IMR-90 (cell line): ENCODE measurements at regions not wholly inside any gene's neighbourhood (a gene's known extent, or its start where the extent isn't known, plus 50 kb on each side); places are given as distances from the start of the nearest gene placed in this dataset.

ENCODE experiments used
- ATAC-seq: fragments of 200-7000 bp; cut with Tn5 transposase; 2 replicates; pipeline ENCODE4 v1.9.1; 2020; ENCODE audit warnings: low read depth, mild to moderate bottlenecking, moderate library complexity
- BruUV-seq: library from RNA; stranded (reverse); fragments of 400-500 nt; replicated peaks from 2 replicates; lab custom pipeline; 2021; lab: Mats Ljungman, UMichigan
- CTCF ChIA-PET: fragments of 300-600 bp; formaldehyde crosslinking; extraction: SDS; loops from one replicate; lab custom pipeline; 2021; ENCODE audit warnings: antibody characterized with exemption; lab: Yijun Ruan, JAX
- POLR2A ChIA-PET: fragments of 300-600 bp; sonication (Branson Sonifier 250); formaldehyde crosslinking; loops from one replicate; lab custom pipeline; 2022; ENCODE audit warnings: antibody characterized with exemption; ENCODE audit not compliant: unreplicated experiment; lab: Charles Lee
- DNase-seq: peaks from one replicate; pipeline ENCODE4 v3.0.0; 2013
- H2AFZ ChIP-seq: replicated peaks from 2 replicates; pipeline ENCODE3; 2013; ENCODE audit warnings: low read length, mild to moderate bottlenecking; ENCODE audit not compliant: poor library complexity
- H2AK5ac ChIP-seq: 2 replicates; pipeline ENCODE4 v1.6.1; 2013; ENCODE audit warnings: low read depth, low read length, inconsistent platforms
- H2AK9ac ChIP-seq: replicated peaks from 2 replicates; pipeline ENCODE3; 2013; ENCODE audit warnings: mild to moderate bottlenecking, low read depth, low read length, moderate library complexity; ENCODE audit not compliant: poor library complexity
- H2BK120ac ChIP-seq: 2 replicates; pipeline ENCODE4 v1.6.1; 2013; ENCODE audit warnings: low read depth, low read length, inconsistent platforms
- H2BK15ac ChIP-seq: 3 replicates; pipeline ENCODE4 v1.6.1; 2013; ENCODE audit warnings: low read depth, low read length, inconsistent platforms
- H2BK20ac ChIP-seq: 2 replicates; pipeline ENCODE4 v1.6.1; 2013; ENCODE audit warnings: low read depth, mild to moderate bottlenecking, inconsistent platforms, low read length, moderate library complexity
- H2BK5ac ChIP-seq: 2 replicates; pipeline ENCODE4 v1.6.1; 2013; ENCODE audit warnings: mild to moderate bottlenecking, low read depth, low read length, inconsistent platforms; ENCODE audit not compliant: poor library complexity, severe bottlenecking
- H3K14ac ChIP-seq: replicated peaks from 2 replicates; pipeline ENCODE4 v1.6.1; 2013; ENCODE audit warnings: low read depth, low read length, inconsistent platforms
- H3K18ac ChIP-seq: 2 replicates; pipeline ENCODE4 v1.6.1; 2013; ENCODE audit warnings: low read depth, low read length, control low read depth
- H3K23ac ChIP-seq: 2 replicates; pipeline ENCODE4 v1.6.1; 2013; ENCODE audit warnings: low read depth, low read length, inconsistent platforms
- H3K27ac ChIP-seq: 2 replicates; pipeline ENCODE4 v1.5.1; 2013; ENCODE audit warnings: mild to moderate bottlenecking, control low read depth, low read length; ENCODE audit not compliant: insufficient read depth
- H3K27me3 ChIP-seq: 2 replicates; pipeline ENCODE4 v1.6.1; 2013; ENCODE audit warnings: low read length; ENCODE audit not compliant: control insufficient read depth, insufficient read depth
- H3K36me3 ChIP-seq: 2 replicates; pipeline ENCODE4 v1.6.1; 2013; ENCODE audit warnings: low read length, mixed read lengths; ENCODE audit not compliant: control insufficient read depth, insufficient read depth
- H3K4ac ChIP-seq: 2 replicates; pipeline ENCODE4 v1.6.1; 2013; ENCODE audit warnings: low read depth, low read length, inconsistent platforms
- H3K4me1 ChIP-seq: 2 replicates; pipeline ENCODE4 v1.6.1; 2013; ENCODE audit warnings: low read length, mixed read lengths; ENCODE audit not compliant: control insufficient read depth, insufficient read depth
- H3K4me2 ChIP-seq: 2 replicates; pipeline ENCODE4 v1.6.1; 2013; ENCODE audit warnings: low read depth, mild to moderate bottlenecking, control low read depth, low read length, moderate library complexity
- H3K4me3 ChIP-seq: 2 replicates; pipeline ENCODE4 v1.5.1; 2013; ENCODE audit warnings: low read depth, mild to moderate bottlenecking, control low read depth, low read length, moderate library complexity; ENCODE audit not compliant: insufficient read depth
- H3K56ac ChIP-seq: 2 replicates; pipeline ENCODE4 v1.6.1; 2013; ENCODE audit warnings: low read length, inconsistent platforms; ENCODE audit not compliant: insufficient read depth; ENCODE audit errors: extremely low read depth
- H3K79me1 ChIP-seq, 2 experiments: 2 replicates each; pipeline ENCODE4 v1.6.1; 2013; ENCODE audit warnings: low read length in 2 of 2, inconsistent platforms in 1 of 2, low read depth in 1 of 2
- H3K9ac ChIP-seq: 2 replicates; pipeline ENCODE4 v1.6.1; 2013; ENCODE audit warnings: low read depth, low read length, control low read depth
- H3K9me1 ChIP-seq: 2 replicates; pipeline ENCODE4 v1.6.1; 2013; ENCODE audit warnings: low read length, inconsistent platforms; ENCODE audit not compliant: insufficient read depth
- H3K9me3 ChIP-seq: 2 replicates; pipeline ENCODE4 v1.6.1; 2013; ENCODE audit warnings: low read length; ENCODE audit not compliant: control insufficient read depth, insufficient read depth
- H4K20me1 ChIP-seq: 2 replicates; pipeline ENCODE4 v1.6.1; 2013; ENCODE audit warnings: low read length, inconsistent platforms; ENCODE audit not compliant: insufficient read depth
- H4K5ac ChIP-seq: 2 replicates; pipeline ENCODE4 v1.6.1; 2013; ENCODE audit warnings: mild to moderate bottlenecking, low read depth, low read length, control low read depth
- H4K8ac ChIP-seq, 2 experiments: 2 replicates each; pipeline ENCODE4 v1.6.1; 2013; ENCODE audit warnings: low read depth in 2 of 2, low read length in 2 of 2, control low read depth in 1 of 2, inconsistent platforms in 1 of 2
- H4K91ac ChIP-seq: 2 replicates; pipeline ENCODE4 v1.6.1; 2013; ENCODE audit warnings: low read depth, low read length, inconsistent platforms; ENCODE audit not compliant: insufficient read depth
- BHLHE40 ChIP-seq: fragments of 150-350 bp; IDR thresholded peaks from 2 replicates; pipeline ENCODE4 v1.6.1; 2016; ENCODE audit warnings: mild to moderate bottlenecking, low read depth, low read length
- CEBPB ChIP-seq: IDR thresholded peaks from 2 replicates; pipeline ENCODE4 v1.6.1; 2012; ENCODE audit warnings: low read depth, low read length, improper control_type of control experiment
- CHD1 ChIP-seq: IDR thresholded peaks from 2 replicates; pipeline ENCODE4 v1.6.1; 2012; ENCODE audit warnings: low read depth, low read length, improper control_type of control experiment
- FOS ChIP-seq: fragments of 150-350 bp; IDR thresholded peaks from 2 replicates; pipeline ENCODE4 v1.6.1; 2016; ENCODE audit warnings: low read depth, low read length
- MAFK ChIP-seq: IDR thresholded peaks from 2 replicates; pipeline ENCODE4 v1.6.1; 2012; ENCODE audit warnings: low read depth, low read length, improper control_type of control experiment
- MAZ ChIP-seq: IDR thresholded peaks from 2 replicates; pipeline ENCODE4 v1.6.1; 2012; ENCODE audit warnings: low read depth, mild to moderate bottlenecking, low read length, improper control_type of control experiment, moderate library complexity, borderline replicate concordance
- MXI1 ChIP-seq: IDR thresholded peaks from 2 replicates; pipeline ENCODE4 v1.6.1; 2012; ENCODE audit warnings: low read depth, mild to moderate bottlenecking, low read length, moderate library complexity, borderline replicate concordance
- NFE2L2 ChIP-seq: fragments of 150-350 bp; IDR thresholded peaks from 2 replicates; pipeline ENCODE4 v1.6.1; 2016; ENCODE audit warnings: low read depth, mild to moderate bottlenecking, low read length
- POLR2A ChIP-seq: IDR thresholded peaks from 2 replicates; pipeline ENCODE4 v1.6.1; 2012; ENCODE audit warnings: mild to moderate bottlenecking, low read depth, low read length
- RAD21 ChIP-seq: IDR thresholded peaks from 2 replicates; pipeline ENCODE4 v1.6.1; 2012; ENCODE audit warnings: low read length, improper control_type of control experiment
- RCOR1 ChIP-seq: IDR thresholded peaks from 2 replicates; pipeline ENCODE4 v1.6.1; 2012; ENCODE audit warnings: mild to moderate bottlenecking, low read length, improper control_type of control experiment; ENCODE audit not compliant: insufficient replicate concordance
- RFX5 ChIP-seq: IDR thresholded peaks from 2 replicates; pipeline ENCODE4 v1.8.0; 2012; ENCODE audit warnings: low read depth, mild to moderate bottlenecking, low read length, moderate library complexity
- SMC3 ChIP-seq: fragments of 150-350 bp; IDR thresholded peaks from 2 replicates; pipeline ENCODE4 v1.6.1; 2016; ENCODE audit warnings: low read depth, mild to moderate bottlenecking, antibody characterized with exemption, low read length, moderate library complexity
- USF2 ChIP-seq: fragments of 150-350 bp; IDR thresholded peaks from 2 replicates; pipeline ENCODE4 v1.6.1; 2017; ENCODE audit warnings: mild to moderate bottlenecking, antibody characterized with exemption, low read length, low read depth
- WGBS, 2 experiments: methylation state at CpG; one replicate each; pipeline versions ENCODE4 v1.1.5 to v1.1.7; 2013; ENCODE audit warnings: missing lambda C conversion rate in 2 of 2; ENCODE audit not compliant: insufficient read length in 1 of 2; ENCODE audit errors: extremely low coverage in 2 of 2; 5-methylcytosine and 5-hydroxymethylcytosine counted together
- dilution Hi-C: fragments of 300-500 bp; cut with HindIII; formaldehyde crosslinking; loops from one replicate; pipeline ENCODE4 v1.14.3; 2018; ENCODE audit warnings: low sequenced_read_pairs; ENCODE audit not compliant: unreplicated experiment
- in situ Hi-C: fragments of 300-500 bp; cut with MboI; formaldehyde crosslinking; loops from 3 replicates; pipeline ENCODE4 v1.14.3; 2019; ENCODE audit warnings: low sequenced_read_pairs, inconsistent platforms, mixed read lengths
- intact Hi-C: fragments of 100-400 bp; cut with micrococcal nuclease; formaldehyde crosslinking; loops from 2 replicates; pipeline ENCODE4 v1.10.0; 2022
- TF ChIP-seq, protein P1 (sequence below): fragments of 150-350 bp; IDR thresholded peaks from 2 replicates; pipeline ENCODE4 v1.6.1; 2016; ENCODE audit warnings: low read depth, mild to moderate bottlenecking, low read length, moderate library complexity, borderline replicate concordance
- TF ChIP-seq, protein P2 (sequence below): conservative IDR thresholded peaks from 2 replicates; pipeline ENCODE4 v1.5.1; 2012; ENCODE audit warnings: mild to moderate bottlenecking, low read depth, low read length, improper control_type of control experiment

DNA sequence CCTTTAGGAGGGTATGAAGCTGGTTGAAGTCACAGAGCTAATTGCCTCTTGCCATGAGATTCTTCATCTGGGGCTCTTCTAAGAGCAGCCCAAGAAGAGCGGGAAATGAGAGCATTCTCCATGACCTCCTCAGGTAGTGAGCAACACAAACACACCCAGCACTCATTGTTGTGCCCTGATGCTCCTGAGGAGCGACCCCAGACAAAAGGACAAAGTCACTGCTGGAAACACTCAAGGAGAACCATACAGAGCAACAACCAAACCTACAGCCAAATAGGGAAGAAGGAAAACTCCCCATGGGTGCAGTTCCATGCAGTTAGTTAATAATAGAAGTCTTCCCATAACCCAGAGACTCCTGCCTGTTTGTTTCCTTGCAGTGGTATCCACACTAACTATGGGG, 426.0 kb upstream of the CRIM1 start:
- H2AFZ ChIP-seq, result no peak overlapping the region
- no peaks in the 10 kb centered on the region for H3K9me3 ChIP-seq
- DNase-seq, result no peak
- no peak overlapping the region for H3K14ac ChIP-seq
- no peak overlapping the region for H3K27ac ChIP-seq
- BruUV-seq, result no TSS peak
- no peaks in the 10 kb centered on the region for H3K9me1 ChIP-seq
- no peak overlapping the region for H2BK20ac ChIP-seq
- WGBS, 2 experiments, result no CpG with 5 or more reads among the region's 2 CpGs
- dilution Hi-C loops (no loop called here), intact Hi-C loops (no loop called here), in situ Hi-C loops (no loop called here)
- H2BK120ac ChIP-seq, result no peak overlapping the region
- no peak overlapping the region for H2BK15ac ChIP-seq
- no peak overlapping the region for H4K91ac ChIP-seq
- H3K36me3 ChIP-seq, result no peaks in the 10 kb centered on the region
- no peak overlapping the region for H3K9ac ChIP-seq
- no peaks in the 10 kb centered on the region for H4K20me1 ChIP-seq
- H3K79me1 ChIP-seq, result no peaks in the 10 kb centered on the region
- ATAC-seq, result no peak
- no peak overlapping the region for H4K8ac ChIP-seq
- no peak overlapping the region for H3K4me3 ChIP-seq
- ChIA-PET POLR2A (no interaction called here), CTCF (no interaction called here)
- no peak overlapping the region for H3K4ac ChIP-seq
- TF ChIP-seq FOS (no peak), CHD1 (no peak), MXI1 (no peak), NFE2L2 (no peak), MAFK (no peak), POLR2A (no peak), SMC3 (no peak), RAD21 (no peak), RCOR1 (no peak), MAZ (no peak), BHLHE40 (no peak), RFX5 (no peak), CEBPB (no peak), USF2 (no peak)
- TF ChIP-seq, protein P1, sequence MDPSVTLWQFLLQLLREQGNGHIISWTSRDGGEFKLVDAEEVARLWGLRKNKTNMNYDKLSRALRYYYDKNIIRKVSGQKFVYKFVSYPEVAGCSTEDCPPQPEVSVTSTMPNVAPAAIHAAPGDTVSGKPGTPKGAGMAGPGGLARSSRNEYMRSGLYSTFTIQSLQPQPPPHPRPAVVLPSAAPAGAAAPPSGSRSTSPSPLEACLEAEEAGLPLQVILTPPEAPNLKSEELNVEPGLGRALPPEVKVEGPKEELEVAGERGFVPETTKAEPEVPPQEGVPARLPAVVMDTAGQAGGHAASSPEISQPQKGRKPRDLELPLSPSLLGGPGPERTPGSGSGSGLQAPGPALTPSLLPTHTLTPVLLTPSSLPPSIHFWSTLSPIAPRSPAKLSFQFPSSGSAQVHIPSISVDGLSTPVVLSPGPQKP, result no peak
- TF ChIP-seq, protein P2, sequence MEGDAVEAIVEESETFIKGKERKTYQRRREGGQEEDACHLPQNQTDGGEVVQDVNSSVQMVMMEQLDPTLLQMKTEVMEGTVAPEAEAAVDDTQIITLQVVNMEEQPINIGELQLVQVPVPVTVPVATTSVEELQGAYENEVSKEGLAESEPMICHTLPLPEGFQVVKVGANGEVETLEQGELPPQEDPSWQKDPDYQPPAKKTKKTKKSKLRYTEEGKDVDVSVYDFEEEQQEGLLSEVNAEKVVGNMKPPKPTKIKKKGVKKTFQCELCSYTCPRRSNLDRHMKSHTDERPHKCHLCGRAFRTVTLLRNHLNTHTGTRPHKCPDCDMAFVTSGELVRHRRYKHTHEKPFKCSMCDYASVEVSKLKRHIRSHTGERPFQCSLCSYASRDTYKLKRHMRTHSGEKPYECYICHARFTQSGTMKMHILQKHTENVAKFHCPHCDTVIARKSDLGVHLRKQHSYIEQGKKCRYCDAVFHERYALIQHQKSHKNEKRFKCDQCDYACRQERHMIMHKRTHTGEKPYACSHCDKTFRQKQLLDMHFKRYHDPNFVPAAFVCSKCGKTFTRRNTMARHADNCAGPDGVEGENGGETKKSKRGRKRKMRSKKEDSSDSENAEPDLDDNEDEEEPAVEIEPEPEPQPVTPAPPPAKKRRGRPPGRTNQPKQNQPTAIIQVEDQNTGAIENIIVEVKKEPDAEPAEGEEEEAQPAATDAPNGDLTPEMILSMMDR, result no peak
- no peak overlapping the region for H2AK9ac ChIP-seq
- no peak overlapping the region for H2BK5ac ChIP-seq
- H3K4me1 ChIP-seq, result peaks cover 5% of the 10 kb centered on the region; the same call in 1 of the 2 replicates
- no peak overlapping the region for H4K5ac ChIP-seq
- H3K18ac ChIP-seq, result no peak overlapping the region
- H3K4me2 ChIP-seq, result no peak overlapping the region
- H3K56ac ChIP-seq, result no peak overlapping the region
- no peak overlapping the region for H2AK5ac ChIP-seq
- no peaks in the 10 kb centered on the region for H3K27me3 ChIP-seq
- no peak overlapping the region for H3K23ac ChIP-seq
